Tibial nerve (tissue), 4 donors: ENCODE measurements at regions not wholly inside any gene's neighbourhood (a gene's known extent, or its start where the extent isn't known, plus 50 kb on each side); places are given as distances from the start of the nearest gene placed in this dataset.
"Not testable (repeated sequence)": the region's sequence is repeated elsewhere in the genome, so short reads cannot be mapped to it uniquely, and the experiment has no call there.

Experiments
- DNase-seq, 2 donors: peaks; one replicate each; pipeline ENCODE4 v3.0.0-alpha.2; 2019; ENCODE audit warnings: low spot score in 2 of 2
- H3K27ac ChIP-seq, 4 donors: fragments of 200-600 bp; sonication (generic) in 3 of 4; one replicate each; pipeline ENCODE4 v1.5.1; 2017 to 2019; ENCODE audit warnings: mild to moderate bottlenecking in 1 of 4
- H3K27me3 ChIP-seq, 2 donors: fragments of 200-600 bp; sonication (generic) in 1 of 2; one replicate each; pipeline versions ENCODE4 v1.5.1 to v1.6.0; 2017 to 2019
- H3K36me3 ChIP-seq, 3 donors: fragments of 200-600 bp; sonication (generic); one replicate each; pipeline ENCODE4 v1.5.1; 2018 to 2019
- H3K4me1 ChIP-seq, 4 donors: fragments of 200-600 bp; sonication (generic) in 3 of 4; one replicate each; pipeline ENCODE4 v1.5.1; 2017 to 2019
- H3K4me3 ChIP-seq, 4 donors: fragments of 200-600 bp; sonication (generic) in 3 of 4; one replicate each; pipeline ENCODE4 v1.5.1; 2017 to 2019; ENCODE audit warnings: mild to moderate bottlenecking in 1 of 4, moderate library complexity in 1 of 4
- H3K9me3 ChIP-seq, 4 donors: fragments of 200-600 bp; sonication (generic) in 3 of 4; one replicate each; pipeline ENCODE4 v1.5.1; 2017 to 2019
- CTCF ChIP-seq, 5 experiments: fragments of 200-600 bp in 3 of 5; fragments of 450-650 bp in 2 of 5; sonication (generic) in 3 of 5; IDR thresholded peaks; one replicate each; pipeline ENCODE4 v1.5.1; 2016 to 2019; ENCODE audit warnings: antibody characterized with exemption in 5 of 5, mild to moderate bottlenecking in 3 of 5, moderate library complexity in 2 of 5
- EP300 ChIP-seq, 2 donors: sonication (generic); formaldehyde crosslinking; IDR thresholded peaks; one replicate each; pipeline ENCODE4 v1.6.1; 2017; ENCODE audit warnings: antibody characterized with exemption in 2 of 2, mild to moderate bottlenecking in 1 of 2
- POLR2A ChIP-seq, 2 donors: fragments of 450-650 bp; IDR thresholded peaks; one replicate each; pipeline ENCODE4 v1.6.1; 2017; ENCODE audit warnings: antibody characterized with exemption in 2 of 2, mild to moderate bottlenecking in 2 of 2, moderate library complexity in 2 of 2
- WGBS, 2 donors: methylation state at CpG; one replicate each; pipeline ENCODE4 v1.1.5; 2018; 5-methylcytosine and 5-hydroxymethylcytosine counted together

- 60 to 65% methylated on average over 9 of the region's 9 CpGs for WGBS, 2 donors
- H3K36me3 ChIP-seq, result no peaks in the 10 kb centered on the region
- H3K4me1 ChIP-seq, result no peaks in the 10 kb centered on the region
- no peaks in the 10 kb centered on the region for H3K27me3 ChIP-seq
- H3K4me3 ChIP-seq, result no peak overlapping the region
- DNase-seq, result no peak
- no peak for TF ChIP-seq CTCF (IDR thresholded peaks at IDR 0.05)
- no peak for TF ChIP-seq EP300 (IDR thresholded peaks at IDR 0.05)
- TF ChIP-seq POLR2A (IDR thresholded peaks at IDR 0.05), result no peak
- no peak overlapping the region for H3K27ac ChIP-seq
- H3K9me3 ChIP-seq, result no peaks in the 10 kb centered on the region
Measured at GRCh38 chr2:53509831-53510388, 257.7 kb upstream of the CHAC2 start.

- no peaks in the 10 kb centered on the region for H3K36me3 ChIP-seq
- 75 to 84% methylated on average over 3 of the region's 3 CpGs for WGBS, 2 donors
- H3K27me3 ChIP-seq, result no peaks in the 10 kb centered on the region
- H3K9me3 ChIP-seq, result no peaks in the 10 kb centered on the region
- H3K27ac ChIP-seq, result no peak overlapping the region
- no peak for DNase-seq
- H3K4me1 ChIP-seq, result no peaks in the 10 kb centered on the region
- no peak overlapping the region for H3K4me3 ChIP-seq
- TF ChIP-seq CTCF (IDR thresholded peaks at IDR 0.05) (no peak), EP300 (IDR thresholded peaks at IDR 0.05) (no peak), POLR2A (IDR thresholded peaks at IDR 0.05) (no peak)
Measured at GRCh38 chr2:53508667-53509066, 258.9 kb upstream of the CHAC2 start.

- not testable (repeated sequence) for H3K4me3 ChIP-seq, DNase-seq, H3K27ac ChIP-seq, H3K27me3 ChIP-seq, H3K4me1 ChIP-seq, H3K9me3 ChIP-seq, H3K36me3 ChIP-seq
- 70 to 79% methylated on average over 3 of the region's 3 CpGs for WGBS, 2 donors
Measured at GRCh38 chr2:53507070-53507469, 260.5 kb upstream of the CHAC2 start.

GRCh38 chr2:53505826-53506225, 261.8 kb upstream of the CHAC2 start:
- no peaks in the 10 kb centered on the region for H3K27me3 ChIP-seq
- H3K27ac ChIP-seq, result no peak overlapping the region
- TF ChIP-seq POLR2A (IDR thresholded peaks at IDR 0.05) (no peak), EP300 (IDR thresholded peaks at IDR 0.05) (no peak), CTCF (IDR thresholded peaks at IDR 0.05) (no peak)
- no peak overlapping the region for H3K4me3 ChIP-seq
- DNase-seq, result no peak
- no peaks in the 10 kb centered on the region for H3K36me3 ChIP-seq
- no peaks in the 10 kb centered on the region for H3K9me3 ChIP-seq
- no peaks in the 10 kb centered on the region for H3K4me1 ChIP-seq
- WGBS, 2 donors, result 58 to 60% methylated on average over 3 of the region's 3 CpGs

- H3K27me3 ChIP-seq, result no peaks in the 10 kb centered on the region
- WGBS, 2 donors, result 41 to 68% methylated on average over 3 of the region's 3 CpGs
- H3K36me3 ChIP-seq, result no peaks in the 10 kb centered on the region
- H3K9me3 ChIP-seq, result no peaks in the 10 kb centered on the region
- no peaks in the 10 kb centered on the region for H3K4me1 ChIP-seq
- H3K4me3 ChIP-seq, result no peak overlapping the region
- DNase-seq, result no peak
- no peak overlapping the region for H3K27ac ChIP-seq
- no peak for TF ChIP-seq CTCF (IDR thresholded peaks at IDR 0.05)
- no peak for TF ChIP-seq POLR2A (IDR thresholded peaks at IDR 0.05)
- TF ChIP-seq EP300 (IDR thresholded peaks at IDR 0.05), result no peak
Measured at GRCh38 chr2:53504507-53504906, 263.1 kb upstream of the CHAC2 start.

GRCh38 chr2:53500181-53500580, 267.4 kb upstream of the CHAC2 start:
- Histone ChIP-seq H3K4me1 (no peaks in the 10 kb centered on the region), H3K27ac (no peak overlapping the region), H3K9me3 (no peaks in the 10 kb centered on the region), H3K4me3 (no peak overlapping the region), H3K27me3 (no peaks in the 10 kb centered on the region), H3K36me3 (no peaks in the 10 kb centered on the region)
- TF ChIP-seq EP300 (IDR thresholded peaks at IDR 0.05) (no peak), POLR2A (IDR thresholded peaks at IDR 0.05) (no peak), CTCF (IDR thresholded peaks at IDR 0.05) (no peak)
- DNase-seq, result no peak
- WGBS, 2 donors, result 87 to 92% methylated on average over 4 of the region's 4 CpGs
